Natural killer cell (primary cell): ENCODE measurements at regions not wholly inside any gene's neighbourhood (a gene's known extent, or its start where the extent isn't known, plus 50 kb on each side); places are given as distances from the start of the nearest gene placed in this dataset.

Source experiments
- ATAC-seq, 3 donors: fragments of 150-1000 bp in 2 of 3; fragments of 200-7000 bp in 1 of 3; cut with Tn5 transposase; 1 replicate in 1 of 3; 2 replicates in 2 of 3; pipeline ENCODE4 v1.10.0; 2021; ENCODE audit warnings: mild to moderate bottlenecking in 2 of 3, moderate library complexity in 2 of 3
- DNase-seq, 2 donors: peaks; one replicate each; pipeline versions ENCODE4 v3.0.0 to v3.0.0-alpha.2; 2013 to 2021; ENCODE audit warnings: mixed read lengths in 1 of 2
- H3K27ac ChIP-seq: one replicate; pipeline ENCODE4 v1.5.1; 2013; ENCODE audit warnings: mild to moderate bottlenecking, low read length
- H3K27me3 ChIP-seq: one replicate; pipeline ENCODE4 v1.6.1; 2013; ENCODE audit warnings: low read length; ENCODE audit not compliant: control insufficient read depth, insufficient read depth
- H3K36me3 ChIP-seq: one replicate; pipeline ENCODE4 v1.6.1; 2013; ENCODE audit warnings: low read length; ENCODE audit not compliant: control insufficient read depth, insufficient read depth
- H3K4me1 ChIP-seq: one replicate; pipeline ENCODE4 v1.6.1; 2013; ENCODE audit warnings: low read length; ENCODE audit not compliant: control insufficient read depth, insufficient read depth
- H3K4me3 ChIP-seq: one replicate; pipeline ENCODE4 v1.5.1; 2013; ENCODE audit warnings: low read length
- H3K9me3 ChIP-seq: one replicate; pipeline ENCODE4 v1.6.1; 2013; ENCODE audit warnings: low read length; ENCODE audit not compliant: control insufficient read depth, insufficient read depth
- H3K27ac Mint-ChIP-seq, 2 donors: one replicate each; pipeline ENCODE4 v1.8.0; 2022; ENCODE audit warnings: mild to moderate bottlenecking in 2 of 2, mixed read lengths in 2 of 2, moderate library complexity in 1 of 2
- H3K27me3 Mint-ChIP-seq, 2 donors: one replicate each; pipeline ENCODE4 v1.8.0; 2022; ENCODE audit warnings: low read depth in 2 of 2, mixed read lengths in 2 of 2
- H3K36me3 Mint-ChIP-seq: one replicate; pipeline ENCODE4 v1.8.0; 2022; ENCODE audit warnings: mixed read lengths
- H3K4me1 Mint-ChIP-seq, 2 donors: one replicate each; pipeline ENCODE4 v1.8.0; 2022; ENCODE audit warnings: mixed read lengths in 2 of 2
- H3K4me3 Mint-ChIP-seq: one replicate; pipeline ENCODE4 v1.8.0; 2022; ENCODE audit warnings: mild to moderate bottlenecking, moderate library complexity, mixed read lengths
- H3K9me3 Mint-ChIP-seq, 2 donors: one replicate each; pipeline ENCODE4 v1.8.0; 2022; ENCODE audit warnings: mixed read lengths in 2 of 2
- CTCF ChIP-seq: fragments of 200-600 bp; IDR thresholded peaks from one replicate; pipeline ENCODE4 v1.8.0; 2022; ENCODE audit warnings: antibody characterized with exemption
- WGBS: methylation state at CpG from one replicate; pipeline ENCODE4 v1.1.7; 2013; ENCODE audit warnings: missing lambda C conversion rate; ENCODE audit not compliant: insufficient coverage; 5-methylcytosine and 5-hydroxymethylcytosine counted together
- intact Hi-C: fragments of 100-400 bp; cut with micrococcal nuclease; formaldehyde crosslinking; loops from one replicate; pipeline ENCODE4 v1.14.2; 2022

GRCh38 chr9:18384066-18384465 is 89.9 kb upstream of the ADAMTSL1 start:
- no peaks in the 10 kb centered on the region for H3K27me3 ChIP-seq
- no peaks in the 10 kb centered on the region for H3K9me3 ChIP-seq
- no peaks in the 10 kb centered on the region for H3K36me3 Mint-ChIP-seq
- intact Hi-C loops, result no loop called here
- H3K27me3 Mint-ChIP-seq, result no peaks in the 10 kb centered on the region
- no peaks in the 10 kb centered on the region for H3K36me3 ChIP-seq
- no peak overlapping the region for H3K27ac Mint-ChIP-seq
- no peak overlapping the region for H3K4me3 Mint-ChIP-seq
- no peak for TF ChIP-seq CTCF
- WGBS, result 40% methylated on average over 4 of the region's 4 CpGs
- H3K9me3 Mint-ChIP-seq, result peaks cover 2 to 3% of the 10 kb centered on the region in 2 donors
- no peak overlapping the region for H3K27ac ChIP-seq
- DNase-seq, result no peak
- no peaks in the 10 kb centered on the region for H3K4me1 ChIP-seq
- no peak for ATAC-seq
- H3K4me3 ChIP-seq, result no peak overlapping the region
- H3K4me1 Mint-ChIP-seq, result no peaks in the 10 kb centered on the region

DNA sequence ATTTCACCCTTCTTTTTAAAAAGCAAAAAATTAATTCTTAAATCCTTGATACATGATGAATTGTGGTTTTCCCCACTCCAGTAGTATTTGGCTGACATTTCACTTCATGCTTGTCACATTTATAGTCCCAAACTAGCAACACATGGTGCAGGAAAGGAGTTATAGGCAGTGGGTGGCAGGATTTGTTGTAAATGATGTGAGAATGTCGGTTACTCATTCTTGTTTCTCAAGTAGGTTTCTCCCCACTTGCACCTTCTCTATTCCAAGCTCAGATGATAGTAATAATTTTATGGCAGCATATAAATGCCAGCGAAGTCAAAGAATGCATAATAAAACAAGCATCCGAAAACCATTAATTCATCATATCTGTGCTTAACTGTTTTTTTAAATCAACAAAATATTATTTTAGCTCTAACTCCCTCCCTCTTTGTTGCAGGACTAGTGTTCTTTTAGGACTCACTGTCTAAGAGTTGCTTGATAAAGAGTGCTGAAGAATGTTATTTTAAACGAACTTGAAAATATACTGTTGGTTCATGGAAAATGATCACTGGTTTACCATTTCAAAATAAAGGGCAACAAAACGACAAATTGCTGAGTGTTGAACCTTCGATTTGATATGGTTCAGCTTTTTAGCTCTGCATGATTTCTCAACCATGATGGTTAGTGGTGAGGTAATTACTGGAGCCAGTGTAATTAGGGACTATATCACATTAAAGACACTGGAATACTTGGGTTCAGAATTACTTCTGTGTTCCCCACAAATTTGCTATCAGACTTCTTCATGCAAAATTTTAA is 88.1 kb upstream of the ADAMTSL1 start:
- Histone ChIP-seq H3K4me1 (no peaks in the 10 kb centered on the region), H3K27ac (no peak overlapping the region), H3K27me3 (no peaks in the 10 kb centered on the region), H3K36me3 (no peaks in the 10 kb centered on the region), H3K4me3 (no peak overlapping the region), H3K9me3 (no peaks in the 10 kb centered on the region)
- 92% methylated on average over 5 of the region's 6 CpGs for WGBS
- no peaks in the 10 kb centered on the region for H3K36me3 Mint-ChIP-seq
- no peaks in the 10 kb centered on the region for H3K27me3 Mint-ChIP-seq
- no peak for ATAC-seq
- H3K27ac Mint-ChIP-seq, result no peak overlapping the region
- TF ChIP-seq CTCF, result no peak
- H3K9me3 Mint-ChIP-seq, result peaks cover 2 to 3% of the 10 kb centered on the region in 2 donors
- intact Hi-C loops, result no loop called here
- H3K4me1 Mint-ChIP-seq, result no peaks in the 10 kb centered on the region
- no peak overlapping the region for H3K4me3 Mint-ChIP-seq
- DNase-seq, result no peak

GRCh38 chr9:18390393-18390792 is 83.6 kb upstream of the ADAMTSL1 start:
- intact Hi-C loops, result loop anchor here (10.0 kb wide), 1 partner anchor 56 kb away; no protein-coding TSS in a partner anchor
- WGBS, result 71% methylated on average over 4 of the region's 4 CpGs
- Histone ChIP-seq H3K4me3 (no peak overlapping the region), H3K36me3 (no peaks in the 10 kb centered on the region), H3K27me3 (no peaks in the 10 kb centered on the region), H3K27ac (no peak overlapping the region), H3K4me1 (no peaks in the 10 kb centered on the region), H3K9me3 (no peaks in the 10 kb centered on the region)
- Mint-ChIP-seq H3K4me1 (no peaks in the 10 kb centered on the region), H3K27me3 (no peaks in the 10 kb centered on the region), H3K27ac (no peak overlapping the region), H3K36me3 (no peaks in the 10 kb centered on the region), H3K4me3 (no peak overlapping the region), H3K9me3 (peaks cover 2% of the 10 kb centered on the region in 2 donors)
- no peak for TF ChIP-seq CTCF
- DNase-seq (no peak), ATAC-seq (no peak)
